ENCODE measurements at regions not wholly inside any gene's neighbourhood (a gene's known extent, or its start where the extent isn't known, plus 50 kb on each side); places are given as distances from the start of the nearest gene placed in this dataset.

- TF ChIP-seq, protein P1, sequence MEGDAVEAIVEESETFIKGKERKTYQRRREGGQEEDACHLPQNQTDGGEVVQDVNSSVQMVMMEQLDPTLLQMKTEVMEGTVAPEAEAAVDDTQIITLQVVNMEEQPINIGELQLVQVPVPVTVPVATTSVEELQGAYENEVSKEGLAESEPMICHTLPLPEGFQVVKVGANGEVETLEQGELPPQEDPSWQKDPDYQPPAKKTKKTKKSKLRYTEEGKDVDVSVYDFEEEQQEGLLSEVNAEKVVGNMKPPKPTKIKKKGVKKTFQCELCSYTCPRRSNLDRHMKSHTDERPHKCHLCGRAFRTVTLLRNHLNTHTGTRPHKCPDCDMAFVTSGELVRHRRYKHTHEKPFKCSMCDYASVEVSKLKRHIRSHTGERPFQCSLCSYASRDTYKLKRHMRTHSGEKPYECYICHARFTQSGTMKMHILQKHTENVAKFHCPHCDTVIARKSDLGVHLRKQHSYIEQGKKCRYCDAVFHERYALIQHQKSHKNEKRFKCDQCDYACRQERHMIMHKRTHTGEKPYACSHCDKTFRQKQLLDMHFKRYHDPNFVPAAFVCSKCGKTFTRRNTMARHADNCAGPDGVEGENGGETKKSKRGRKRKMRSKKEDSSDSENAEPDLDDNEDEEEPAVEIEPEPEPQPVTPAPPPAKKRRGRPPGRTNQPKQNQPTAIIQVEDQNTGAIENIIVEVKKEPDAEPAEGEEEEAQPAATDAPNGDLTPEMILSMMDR (IDR thresholded peaks at IDR 0.05; ENCODE audit: unreplicated experiment), result no peak
- peaks cover 5% of the 10 kb centered on the region for H3K4me1 Mint-ChIP-seq (ENCODE audit: low read depth)
- no peak overlapping the region for H3K4me3 Mint-ChIP-seq (ENCODE audit: low read depth)
- no peaks in the 10 kb centered on the region for H3K27me3 Mint-ChIP-seq
- no peak for DNase-seq (ENCODE audit: low spot score, unreplicated experiment)
- H3K9me3 Mint-ChIP-seq (ENCODE audit: low read depth), result no peaks in the 10 kb centered on the region
- no peak overlapping the region for H3K27ac Mint-ChIP-seq
- no peaks in the 10 kb centered on the region for H3K36me3 Mint-ChIP-seq (ENCODE audit: insufficient read depth)
These were observed 143.9 kb downstream of the B3GNT2 start for GRCh38 chr2:62339837-62340236.

DNA sequence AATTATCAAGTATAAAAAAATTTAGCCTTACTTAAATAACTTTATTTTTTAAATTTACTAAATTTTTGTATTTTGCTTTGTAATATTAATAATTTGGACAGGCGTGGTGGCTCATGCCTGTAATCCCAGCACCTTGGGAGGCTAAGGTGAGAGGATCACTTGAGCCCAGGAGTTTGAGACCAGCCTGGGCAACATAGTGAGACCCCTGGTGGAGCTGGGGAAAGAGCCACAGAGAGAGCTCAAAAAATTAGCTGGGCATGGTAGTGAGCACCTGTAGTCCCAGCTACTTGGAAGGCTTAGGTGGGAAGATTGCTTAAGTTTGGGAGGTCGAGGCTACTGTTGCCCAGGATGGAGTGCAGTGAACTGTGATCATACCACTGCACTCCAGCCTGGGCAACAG, 143.5 kb downstream of the B3GNT2 start:
- TF ChIP-seq, protein P1 (IDR thresholded peaks at IDR 0.05; ENCODE audit: unreplicated experiment), result no peak
- Mint-ChIP-seq H3K27ac (no peak overlapping the region), H3K36me3 (ENCODE audit: insufficient read depth) (no peaks in the 10 kb centered on the region), H3K4me3 (ENCODE audit: low read depth) (no peak overlapping the region), H3K4me1 (ENCODE audit: low read depth) (peaks cover 5% of the 10 kb centered on the region), H3K27me3 (no peaks in the 10 kb centered on the region), H3K9me3 (ENCODE audit: low read depth) (no peaks in the 10 kb centered on the region)
- no peak for DNase-seq (ENCODE audit: low spot score, unreplicated experiment)

GRCh38 chr2:62338111-62338510, 142.2 kb downstream of the B3GNT2 start:
- Mint-ChIP-seq H3K36me3 (ENCODE audit: insufficient read depth) (no peaks in the 10 kb centered on the region), H3K27ac (no peak overlapping the region), H3K27me3 (no peaks in the 10 kb centered on the region), H3K4me3 (ENCODE audit: low read depth) (no peak overlapping the region), H3K4me1 (ENCODE audit: low read depth) (peaks cover 2% of the 10 kb centered on the region), H3K9me3 (ENCODE audit: low read depth) (no peaks in the 10 kb centered on the region)
- no peak for DNase-seq (ENCODE audit: low spot score, unreplicated experiment)
- TF ChIP-seq, protein P1 (IDR thresholded peaks at IDR 0.05; ENCODE audit: unreplicated experiment), result no peak

DNA sequence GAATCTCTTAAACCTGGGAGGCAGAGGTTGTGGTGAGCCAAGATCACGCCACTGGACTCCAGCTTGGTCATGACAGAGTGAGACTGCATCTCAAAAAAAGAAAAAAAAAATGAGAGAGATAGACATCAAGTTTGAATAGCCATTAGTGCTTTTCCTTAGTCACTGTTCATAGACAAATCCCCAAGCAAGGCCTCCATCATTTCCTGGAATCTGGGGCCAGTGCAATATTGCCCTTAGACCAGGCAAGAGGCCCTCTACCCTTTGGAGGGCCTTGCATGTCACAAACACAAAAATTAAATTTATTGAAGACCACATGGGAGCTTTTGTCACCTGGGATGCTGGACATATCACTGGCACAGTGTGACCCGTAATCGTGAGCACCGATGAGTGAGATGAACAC, 141.5 kb downstream of the B3GNT2 start:
- TF ChIP-seq, protein P1 (IDR thresholded peaks at IDR 0.05; ENCODE audit: unreplicated experiment), result no peak
- peaks cover 2% of the 10 kb centered on the region for H3K4me1 Mint-ChIP-seq (ENCODE audit: low read depth)
- H3K36me3 Mint-ChIP-seq (ENCODE audit: insufficient read depth), result no peaks in the 10 kb centered on the region
- H3K9me3 Mint-ChIP-seq (ENCODE audit: low read depth), result no peaks in the 10 kb centered on the region
- DNase-seq (ENCODE audit: low spot score, unreplicated experiment), result no peak
- H3K4me3 Mint-ChIP-seq (ENCODE audit: low read depth), result no peak overlapping the region
- H3K27ac Mint-ChIP-seq, result no peak overlapping the region
- no peaks in the 10 kb centered on the region for H3K27me3 Mint-ChIP-seq

DNA sequence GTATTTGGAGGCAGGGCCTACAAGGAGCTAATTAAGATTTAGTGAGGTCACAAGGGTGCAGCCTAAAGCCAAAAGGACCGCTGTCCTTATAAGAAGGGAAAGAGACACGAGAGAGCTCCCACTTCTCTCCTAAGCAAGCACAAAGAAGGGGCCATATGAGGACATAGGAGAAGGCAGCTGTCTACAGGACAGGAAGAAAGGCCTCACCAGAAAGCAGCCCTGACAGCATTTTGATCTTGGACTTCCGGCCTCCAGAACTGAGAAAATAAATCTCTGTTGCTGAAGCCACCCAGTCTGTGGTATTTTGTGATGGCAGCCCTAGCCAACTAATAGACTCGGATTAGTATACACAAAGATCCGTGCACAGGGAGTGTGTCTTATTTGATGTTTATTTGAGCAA, 139.7 kb downstream of the B3GNT2 start:
- Mint-ChIP-seq H3K4me3 (ENCODE audit: low read depth) (no peak overlapping the region), H3K36me3 (ENCODE audit: insufficient read depth) (peaks cover 2% of the 10 kb centered on the region), H3K27me3 (no peaks in the 10 kb centered on the region), H3K4me1 (ENCODE audit: low read depth) (peaks cover 8% of the 10 kb centered on the region), H3K27ac (no peak overlapping the region), H3K9me3 (ENCODE audit: low read depth) (peaks cover 3% of the 10 kb centered on the region)
- no peak for DNase-seq (ENCODE audit: low spot score, unreplicated experiment)
- TF ChIP-seq, protein P1 (IDR thresholded peaks at IDR 0.05; ENCODE audit: unreplicated experiment), result no peak
